ENCODE measurements at regions not wholly inside any gene's neighbourhood (a gene's known extent, or its start where the extent isn't known, plus 50 kb on each side); places are given as distances from the start of the nearest gene placed in this dataset.

DNA sequence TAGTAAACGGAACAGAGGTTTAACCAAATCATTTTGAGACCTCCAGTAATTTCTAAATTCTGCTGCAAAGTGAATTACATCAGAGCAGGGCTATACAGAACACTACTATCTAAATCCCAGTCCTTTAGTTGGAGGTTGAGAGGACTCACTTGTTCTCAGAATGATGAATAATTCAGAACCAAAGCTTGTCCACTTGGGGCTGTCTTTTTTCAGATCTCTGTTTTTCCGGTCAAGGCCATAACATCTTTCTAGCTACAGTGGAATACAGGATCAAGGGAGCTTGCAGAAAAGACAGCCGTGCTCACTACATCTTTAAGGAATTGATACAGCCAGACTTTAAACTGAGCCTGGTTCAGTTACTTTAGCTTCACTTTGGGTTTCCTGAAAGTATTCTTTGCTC, 194.5 kb downstream of the EFHB start:
- TF ChIP-seq, protein P1, sequence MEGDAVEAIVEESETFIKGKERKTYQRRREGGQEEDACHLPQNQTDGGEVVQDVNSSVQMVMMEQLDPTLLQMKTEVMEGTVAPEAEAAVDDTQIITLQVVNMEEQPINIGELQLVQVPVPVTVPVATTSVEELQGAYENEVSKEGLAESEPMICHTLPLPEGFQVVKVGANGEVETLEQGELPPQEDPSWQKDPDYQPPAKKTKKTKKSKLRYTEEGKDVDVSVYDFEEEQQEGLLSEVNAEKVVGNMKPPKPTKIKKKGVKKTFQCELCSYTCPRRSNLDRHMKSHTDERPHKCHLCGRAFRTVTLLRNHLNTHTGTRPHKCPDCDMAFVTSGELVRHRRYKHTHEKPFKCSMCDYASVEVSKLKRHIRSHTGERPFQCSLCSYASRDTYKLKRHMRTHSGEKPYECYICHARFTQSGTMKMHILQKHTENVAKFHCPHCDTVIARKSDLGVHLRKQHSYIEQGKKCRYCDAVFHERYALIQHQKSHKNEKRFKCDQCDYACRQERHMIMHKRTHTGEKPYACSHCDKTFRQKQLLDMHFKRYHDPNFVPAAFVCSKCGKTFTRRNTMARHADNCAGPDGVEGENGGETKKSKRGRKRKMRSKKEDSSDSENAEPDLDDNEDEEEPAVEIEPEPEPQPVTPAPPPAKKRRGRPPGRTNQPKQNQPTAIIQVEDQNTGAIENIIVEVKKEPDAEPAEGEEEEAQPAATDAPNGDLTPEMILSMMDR (IDR thresholded peaks at IDR 0.05; ENCODE audit: insufficient read depth, low read depth, low read length): no peak
- no peak for TF ChIP-seq EZH2 (IDR thresholded peaks at IDR 0.05; ENCODE audit: insufficient read depth, low read length)
